Neural progenitor cell (in vitro differentiated cells): ENCODE measurements at regions not wholly inside any gene's neighbourhood (a gene's known extent, or its start where the extent isn't known, plus 50 kb on each side); places are given as distances from the start of the nearest gene placed in this dataset.

Experiments used
- DNase-seq: peaks from one replicate; pipeline ENCODE4 v3.0.0-alpha.2; 2016; ENCODE audit warnings: low spot score
- H2AFZ ChIP-seq: fragments of 200-600 bp; sonication (generic); replicated peaks from 2 replicates; pipeline ENCODE4 v1.6.1; 2016; ENCODE audit warnings: antibody characterized with exemption
- H3F3A ChIP-seq: fragments of 200-600 bp; sonication (generic); 2 replicates; pipeline ENCODE4 v1.6.1; 2016; ENCODE audit warnings: antibody characterized with exemption, low read depth
- H3K27ac ChIP-seq: fragments of 200-600 bp; sonication (generic); 2 replicates; pipeline ENCODE4 v1.5.1; 2016; ENCODE audit warnings: mild to moderate bottlenecking
- H3K27me3 ChIP-seq: fragments of 200-600 bp; sonication (generic); 2 replicates; pipeline ENCODE4 v1.6.1; 2016; ENCODE audit warnings: mild to moderate bottlenecking, moderate library complexity
- H3K36me3 ChIP-seq: fragments of 200-600 bp; sonication (generic); 2 replicates; pipeline ENCODE4 v1.5.1; 2016
- H3K4me1 ChIP-seq: fragments of 200-600 bp; sonication (generic); 2 replicates; pipeline ENCODE4 v1.6.1; 2016; ENCODE audit warnings: mixed run types
- H3K4me2 ChIP-seq: fragments of 200-600 bp; sonication (generic); 2 replicates; pipeline ENCODE4 v1.6.1; 2016
- H3K4me3 ChIP-seq: fragments of 200-600 bp; sonication (generic); 2 replicates; pipeline ENCODE4 v1.5.1; 2016
- H3K79me2 ChIP-seq: fragments of 200-600 bp; sonication (generic); 2 replicates; pipeline ENCODE4 v1.6.1; 2016; ENCODE audit warnings: low read depth
- H3K9ac ChIP-seq: fragments of 200-600 bp; sonication (generic); 2 replicates; pipeline ENCODE4 v1.6.1; 2016
- H3K9me3 ChIP-seq: fragments of 200-600 bp; sonication (generic); 2 replicates; pipeline ENCODE4 v1.5.1; 2016; ENCODE audit warnings: low read depth
- H4K20me1 ChIP-seq: fragments of 200-600 bp; sonication (generic); 2 replicates; pipeline ENCODE4 v1.6.1; 2016; ENCODE audit warnings: low read depth
- H3K27ac Mint-ChIP-seq: 3 replicates; pipeline ENCODE4 v1.8.0; 2021; ENCODE audit warnings: mixed read lengths
- H3K27me3 Mint-ChIP-seq: 2 replicates; pipeline ENCODE4 v1.8.0; 2022; ENCODE audit warnings: low read depth, mild to moderate bottlenecking, inconsistent platforms, moderate library complexity, mixed read lengths; ENCODE audit not compliant: insufficient read depth
- H3K36me3 Mint-ChIP-seq: 3 replicates; pipeline ENCODE4 v1.8.0; 2021; ENCODE audit warnings: mixed read lengths
- H3K4me1 Mint-ChIP-seq: 3 replicates; pipeline ENCODE4 v1.8.0; 2021; ENCODE audit warnings: mixed read lengths
- H3K4me3 Mint-ChIP-seq: 3 replicates; pipeline ENCODE4 v1.8.0; 2021; ENCODE audit warnings: mild to moderate bottlenecking, moderate library complexity, mixed read lengths
- H3K9me3 Mint-ChIP-seq: 3 replicates; pipeline ENCODE4 v1.8.0; 2020; ENCODE audit warnings: mixed read lengths
- CTCF ChIP-seq: fragments of 200-600 bp; sonication (generic); IDR thresholded peaks from 2 replicates; pipeline ENCODE4 v1.5.1; 2017; ENCODE audit warnings: antibody characterized with exemption, mild to moderate bottlenecking
- EZH2 ChIP-seq: fragments of 200-600 bp; sonication (generic); IDR thresholded peaks from 2 replicates; pipeline ENCODE4 v1.6.1; 2017; ENCODE audit warnings: antibody characterized with exemption, mild to moderate bottlenecking, moderate library complexity
- EZH2phosphoT487 ChIP-seq: fragments of 200-600 bp; sonication (generic); IDR thresholded peaks from 2 replicates; pipeline ENCODE4 v1.6.1; 2017; ENCODE audit warnings: antibody characterized with exemption

GRCh38 chr4:12144051-12144450 lies 715.4 kb upstream of the HS3ST1 start:
- Mint-ChIP-seq H3K4me1 (no peaks in the 10 kb centered on the region), H3K27ac (no peak overlapping the region), H3K4me3 (no peak overlapping the region), H3K9me3 (peaks cover 2% of the 10 kb centered on the region), H3K36me3 (no peaks in the 10 kb centered on the region), H3K27me3 (peaks cover 2% of the 10 kb centered on the region)
- Histone ChIP-seq H3K36me3 (no peaks in the 10 kb centered on the region), H4K20me1 (no peaks in the 10 kb centered on the region), H3K4me3 (no peak overlapping the region), H2AFZ (no peak overlapping the region), H3K4me1 (no peaks in the 10 kb centered on the region), H3K9me3 (no peaks in the 10 kb centered on the region), H3K79me2 (no peaks in the 10 kb centered on the region), H3K27ac (no peak overlapping the region), H3K27me3 (no peaks in the 10 kb centered on the region), H3K4me2 (no peak overlapping the region), H3K9ac (no peak overlapping the region), H3F3A (no peaks in the 10 kb centered on the region)
- DNase-seq = no peak
- TF ChIP-seq EZH2 (no peak), EZH2phosphoT487 (no peak), CTCF (no peak)

GRCh38 chr4:12140864-12141263 lies 712.2 kb upstream of the HS3ST1 start:
- no peaks in the 10 kb centered on the region for H3K4me1 Mint-ChIP-seq

DNA sequence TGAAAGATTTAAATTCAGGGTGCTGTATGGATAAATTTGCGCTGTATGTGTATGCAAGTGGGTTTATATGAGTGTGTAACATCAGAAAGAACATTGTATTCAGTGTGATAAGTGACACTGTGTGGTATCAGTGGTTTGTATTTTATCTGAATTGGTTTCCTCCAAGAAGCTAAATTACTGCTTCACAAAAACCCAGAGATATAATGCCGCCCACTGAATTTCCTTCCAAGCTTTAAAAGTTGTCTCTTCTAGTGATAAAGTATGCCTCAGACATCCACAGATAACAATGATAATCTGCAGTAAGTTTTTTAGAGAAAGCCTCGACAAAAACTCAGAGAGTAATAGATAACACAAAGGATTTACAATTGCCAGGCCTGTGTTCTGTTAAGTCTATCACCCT lies 710.6 kb upstream of the HS3ST1 start:
- Histone ChIP-seq H3K27ac (no peak overlapping the region), H3K9me3 (no peaks in the 10 kb centered on the region), H3K4me2 (no peak overlapping the region), H2AFZ (no peak overlapping the region), H3K4me3 (no peak overlapping the region), H3K36me3 (no peaks in the 10 kb centered on the region), H3K9ac (no peak overlapping the region), H3K79me2 (no peaks in the 10 kb centered on the region), H3K27me3 (no peaks in the 10 kb centered on the region), H4K20me1 (no peaks in the 10 kb centered on the region), H3K4me1 (no peaks in the 10 kb centered on the region), H3F3A (no peaks in the 10 kb centered on the region)
- Mint-ChIP-seq H3K4me1 (no peaks in the 10 kb centered on the region), H3K9me3 (peaks cover 3% of the 10 kb centered on the region), H3K4me3 (no peak overlapping the region), H3K27me3 (peaks cover 2% of the 10 kb centered on the region), H3K27ac (no peak overlapping the region), H3K36me3 (no peaks in the 10 kb centered on the region)
- no peak for TF ChIP-seq EZH2
- no peak for TF ChIP-seq EZH2phosphoT487
- no peak for TF ChIP-seq CTCF
- no peak for DNase-seq

More at GRCh38 chr4:12140864-12141263, 712.2 kb upstream of the HS3ST1 start:
- Mint-ChIP-seq H3K27ac (no peak overlapping the region), H3K27me3 (peaks cover 2% of the 10 kb centered on the region), H3K36me3 (no peaks in the 10 kb centered on the region), H3K9me3 (no peaks in the 10 kb centered on the region), H3K4me3 (no peak overlapping the region)
- no peak overlapping the region for H3K4me3 ChIP-seq
- DNase-seq = no peak
- TF ChIP-seq EZH2 = no peak
- no peak for TF ChIP-seq CTCF
- no peak for TF ChIP-seq EZH2phosphoT487
- H3K27me3 ChIP-seq = no peaks in the 10 kb centered on the region
- no peak overlapping the region for H3K27ac ChIP-seq
- H3K9me3 ChIP-seq = no peaks in the 10 kb centered on the region
- H3K4me2 ChIP-seq = no peak overlapping the region
- no peaks in the 10 kb centered on the region for H3K4me1 ChIP-seq
- H4K20me1 ChIP-seq = no peaks in the 10 kb centered on the region
- no peaks in the 10 kb centered on the region for H3F3A ChIP-seq
- no peaks in the 10 kb centered on the region for H3K36me3 ChIP-seq
- H3K9ac ChIP-seq = no peak overlapping the region
- no peaks in the 10 kb centered on the region for H3K79me2 ChIP-seq
- H2AFZ ChIP-seq = no peak overlapping the region
